ENCODE measurements at regions not wholly inside any gene's neighbourhood (a gene's known extent, or its start where the extent isn't known, plus 50 kb on each side); places are given as distances from the start of the nearest gene placed in this dataset.

GRCh38 chr4:59518005-59518823 is 1681.9 kb upstream of the ADGRL3 start:
- peak in 1 of 2 donors; percentile 56 for DNase-seq (ENCODE audit: low spot score in 2 of 2)
- 100% methylated on average over 5 of the region's 22 CpGs for WGBS

DNA sequence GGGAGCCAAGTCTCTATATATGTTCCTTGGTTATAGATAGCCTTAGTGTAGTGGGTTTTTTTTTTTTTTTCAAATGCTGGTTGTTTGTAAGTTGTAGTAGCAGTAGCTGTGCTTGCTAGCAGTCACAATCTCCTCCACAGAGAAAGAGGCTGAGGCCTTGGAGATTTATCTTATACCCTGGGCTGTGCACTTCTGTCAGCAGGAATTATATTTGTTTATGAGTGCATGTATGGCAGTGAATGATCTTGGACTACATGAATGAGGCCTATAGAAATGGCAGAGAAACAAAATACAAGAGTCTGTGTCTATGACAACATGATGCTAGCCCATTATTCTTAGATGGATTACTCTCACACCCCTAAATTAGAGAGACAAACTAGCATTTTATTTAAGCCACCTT is 1674.2 kb upstream of the ADGRL3 start:
- no peak overlapping the region for H3K27ac ChIP-seq
- no peaks in the 10 kb centered on the region for H3K4me1 ChIP-seq
- H3K36me3 ChIP-seq: no peaks in the 10 kb centered on the region
- no peak for DNase-seq (ENCODE audit: low spot score in 2 of 2)
- H3K4me3 ChIP-seq: no peak overlapping the region
- no peaks in the 10 kb centered on the region for H3K9me3 ChIP-seq
- TF ChIP-seq EP300 (IDR thresholded peaks at IDR 0.05) (no peak), POLR2AphosphoS5 (IDR thresholded peaks at IDR 0.05) (no peak), POLR2A (IDR thresholded peaks at IDR 0.05) (no peak)
- TF ChIP-seq, protein P1, sequence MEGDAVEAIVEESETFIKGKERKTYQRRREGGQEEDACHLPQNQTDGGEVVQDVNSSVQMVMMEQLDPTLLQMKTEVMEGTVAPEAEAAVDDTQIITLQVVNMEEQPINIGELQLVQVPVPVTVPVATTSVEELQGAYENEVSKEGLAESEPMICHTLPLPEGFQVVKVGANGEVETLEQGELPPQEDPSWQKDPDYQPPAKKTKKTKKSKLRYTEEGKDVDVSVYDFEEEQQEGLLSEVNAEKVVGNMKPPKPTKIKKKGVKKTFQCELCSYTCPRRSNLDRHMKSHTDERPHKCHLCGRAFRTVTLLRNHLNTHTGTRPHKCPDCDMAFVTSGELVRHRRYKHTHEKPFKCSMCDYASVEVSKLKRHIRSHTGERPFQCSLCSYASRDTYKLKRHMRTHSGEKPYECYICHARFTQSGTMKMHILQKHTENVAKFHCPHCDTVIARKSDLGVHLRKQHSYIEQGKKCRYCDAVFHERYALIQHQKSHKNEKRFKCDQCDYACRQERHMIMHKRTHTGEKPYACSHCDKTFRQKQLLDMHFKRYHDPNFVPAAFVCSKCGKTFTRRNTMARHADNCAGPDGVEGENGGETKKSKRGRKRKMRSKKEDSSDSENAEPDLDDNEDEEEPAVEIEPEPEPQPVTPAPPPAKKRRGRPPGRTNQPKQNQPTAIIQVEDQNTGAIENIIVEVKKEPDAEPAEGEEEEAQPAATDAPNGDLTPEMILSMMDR (IDR thresholded peaks at IDR 0.05): no peak
- no peaks in the 10 kb centered on the region for H3K27me3 ChIP-seq

More at GRCh38 chr4:59518005-59518823, 1681.9 kb upstream of the ADGRL3 start:
- no peak for TF ChIP-seq EP300 (IDR thresholded peaks at IDR 0.05)
- no peak for TF ChIP-seq POLR2AphosphoS5 (IDR thresholded peaks at IDR 0.05)
- TF ChIP-seq POLR2A (IDR thresholded peaks at IDR 0.05): no peak
- TF ChIP-seq, protein P1 (IDR thresholded peaks at IDR 0.05): no peak
- H3K27ac ChIP-seq: no peak overlapping the region
- no peaks in the 10 kb centered on the region for H3K36me3 ChIP-seq
- no peaks in the 10 kb centered on the region for H3K27me3 ChIP-seq
- no peak overlapping the region for H3K4me3 ChIP-seq
- no peaks in the 10 kb centered on the region for H3K9me3 ChIP-seq
- H3K4me1 ChIP-seq: no peaks in the 10 kb centered on the region

- H3K9me3 ChIP-seq: no peaks in the 10 kb centered on the region
- TF ChIP-seq, protein P1 (IDR thresholded peaks at IDR 0.05): no peak
- TF ChIP-seq POLR2AphosphoS5 (IDR thresholded peaks at IDR 0.05): no peak
- TF ChIP-seq EP300 (IDR thresholded peaks at IDR 0.05): no peak
- no peak for TF ChIP-seq POLR2A (IDR thresholded peaks at IDR 0.05)
- H3K27me3 ChIP-seq: no peaks in the 10 kb centered on the region
- WGBS: 55% methylated on average over 1 of the region's 1 CpG
- no peak overlapping the region for H3K27ac ChIP-seq
- no peak for DNase-seq (ENCODE audit: low spot score in 2 of 2)
- no peaks in the 10 kb centered on the region for H3K36me3 ChIP-seq
- no peak overlapping the region for H3K4me3 ChIP-seq
- H3K4me1 ChIP-seq: no peaks in the 10 kb centered on the region
These were observed 1664.6 kb upstream of the ADGRL3 start for GRCh38 chr4:59535541-59535940.

GRCh38 chr4:59536428-59536827 is 1663.7 kb upstream of the ADGRL3 start:
- no peak overlapping the region for H3K4me3 ChIP-seq
- H3K27me3 ChIP-seq: no peaks in the 10 kb centered on the region
- H3K27ac ChIP-seq: no peak overlapping the region
- DNase-seq (ENCODE audit: low spot score in 2 of 2): no peak
- H3K9me3 ChIP-seq: no peaks in the 10 kb centered on the region
- TF ChIP-seq POLR2AphosphoS5 (IDR thresholded peaks at IDR 0.05) (no peak), POLR2A (IDR thresholded peaks at IDR 0.05) (no peak), EP300 (IDR thresholded peaks at IDR 0.05) (no peak)
- TF ChIP-seq, protein P1 (IDR thresholded peaks at IDR 0.05): no peak
- 84% methylated on average over 3 of the region's 3 CpGs for WGBS
- H3K4me1 ChIP-seq: no peaks in the 10 kb centered on the region
- H3K36me3 ChIP-seq: no peaks in the 10 kb centered on the region

DNA sequence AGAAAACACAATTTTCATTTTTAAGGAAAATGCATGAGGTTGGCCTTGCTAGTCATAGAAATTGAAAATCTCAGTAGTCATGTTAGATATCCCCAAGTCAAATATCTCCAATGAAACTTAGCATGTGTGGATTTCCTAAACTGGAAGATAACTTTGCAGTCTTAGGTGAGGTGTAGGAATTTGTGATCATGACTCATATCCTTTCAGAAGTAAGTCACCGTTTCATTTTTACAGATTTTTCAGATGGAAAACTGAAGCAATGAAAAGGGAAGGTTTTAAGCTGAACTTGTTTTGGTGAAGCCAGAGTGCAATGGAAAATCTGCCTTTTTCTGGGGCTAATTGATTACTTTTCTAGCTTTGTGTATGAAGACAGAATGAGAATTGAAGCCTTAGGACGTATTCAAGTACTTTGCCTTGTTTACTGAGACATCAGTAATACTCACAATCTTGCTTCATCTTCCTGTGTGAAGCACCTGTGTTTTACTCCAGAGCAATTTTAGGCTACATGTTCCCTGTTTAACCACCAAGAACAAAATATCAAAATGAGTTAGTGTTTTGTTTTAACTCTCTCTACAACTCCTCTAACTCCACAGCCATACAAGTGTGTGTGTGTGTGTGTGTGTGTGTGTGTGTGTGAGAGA is 1662.8 kb upstream of the ADGRL3 start:
- H3K36me3 ChIP-seq: no peaks in the 10 kb centered on the region
- WGBS: 48% methylated on average over 2 of the region's 2 CpGs
- no peaks in the 10 kb centered on the region for H3K4me1 ChIP-seq
- H3K4me3 ChIP-seq: no peak overlapping the region
- H3K9me3 ChIP-seq: no peaks in the 10 kb centered on the region
- no peak for TF ChIP-seq EP300 (IDR thresholded peaks at IDR 0.05)
- TF ChIP-seq, protein P1 (IDR thresholded peaks at IDR 0.05): no peak
- TF ChIP-seq POLR2A (IDR thresholded peaks at IDR 0.05): no peak
- TF ChIP-seq POLR2AphosphoS5 (IDR thresholded peaks at IDR 0.05): no peak
- DNase-seq (ENCODE audit: low spot score in 2 of 2): no peak
- H3K27me3 ChIP-seq: no peaks in the 10 kb centered on the region
- no peak overlapping the region for H3K27ac ChIP-seq
